B cell (primary cell): ENCODE measurements at regions not wholly inside any gene's neighbourhood (a gene's known extent, or its start where the extent isn't known, plus 50 kb on each side); places are given as distances from the start of the nearest gene placed in this dataset.

ENCODE experiments used
- ATAC-seq: fragments of 200-7000 bp; cut with Tn5 transposase; one replicate; pipeline ENCODE4 v1.10.0; 2021; ENCODE audit warnings: low read depth, mild to moderate bottlenecking, moderate number of reproducible peaks, moderate library complexity
- CTCF ChIA-PET: fragments of 350-600 bp; sonication (Branson Sonifier 250); formaldehyde crosslinking; loops from one replicate; lab custom pipeline; 2021; ENCODE audit warnings: antibody characterized with exemption, inconsistent platforms; lab: Charles Lee
- POLR2A ChIA-PET: fragments of 350-600 bp; sonication (Branson Sonifier 250); formaldehyde crosslinking; loops from one replicate; lab custom pipeline; 2021; ENCODE audit warnings: antibody characterized with exemption; lab: Charles Lee
- DNase-seq: peaks from one replicate; pipeline ENCODE4 v3.0.0; 2013
- H2AFZ ChIP-seq: 2 replicates; pipeline ENCODE4 v1.6.1; 2012; ENCODE audit warnings: mild to moderate bottlenecking, low read depth, low read length; ENCODE audit not compliant: insufficient read depth, poor library complexity, severe bottlenecking
- H3K27ac ChIP-seq, 2 donors: 1 replicate in 1 of 2; 2 replicates in 1 of 2; pipeline ENCODE4 v1.5.1; 2012 to 2013; ENCODE audit warnings: low read length in 2 of 2, mild to moderate bottlenecking in 2 of 2, moderate library complexity in 1 of 2
- H3K27me3 ChIP-seq, 4 experiments: fragments of 200-600 bp in 1 of 4; sonication (generic) in 1 of 4; replicated peaks in 1 of 4; 1 replicate in 2 of 4; 2 replicates in 2 of 4; pipeline versions ENCODE4 v1.6.1 to v1.7.0; 2013 to 2016; ENCODE audit warnings: low read length in 3 of 4, mild to moderate bottlenecking in 2 of 4, mixed read lengths in 1 of 4, moderate library complexity in 1 of 4; ENCODE audit not compliant: insufficient read depth in 4 of 4, control insufficient read depth in 3 of 4; ENCODE audit errors: control extremely low read depth in 1 of 4
- H3K36me3 ChIP-seq, 2 experiments: replicated peaks in 1 of 2; 1 replicate in 1 of 2; 2 replicates in 1 of 2; pipeline versions ENCODE4 v1.6.1 to v1.7.1; 2013; ENCODE audit warnings: low read length in 1 of 2; ENCODE audit not compliant: insufficient read depth in 2 of 2, control insufficient read depth in 1 of 2; ENCODE audit errors: control extremely low read depth in 1 of 2, extremely low read depth in 1 of 2
- H3K4me1 ChIP-seq, 2 donors: fragments of 200-600 bp in 1 of 2; sonication (generic) in 1 of 2; 1 replicate in 1 of 2; 2 replicates in 1 of 2; pipeline versions ENCODE4 v1.5.1 to v1.6.1; 2013 to 2017; ENCODE audit warnings: low read length in 2 of 2; ENCODE audit not compliant: control insufficient read depth in 2 of 2, insufficient read depth in 2 of 2
- H3K4me2 ChIP-seq: replicated peaks from 2 replicates; pipeline ENCODE3; 2012; ENCODE audit warnings: mild to moderate bottlenecking, low read depth, low read length; ENCODE audit not compliant: poor library complexity, severe bottlenecking
- H3K4me3 ChIP-seq, 5 experiments: fragments of 200-600 bp in 1 of 5; sonication (generic) in 1 of 5; 1 replicate in 3 of 5; 2 replicates in 2 of 5; pipeline versions ENCODE4 v1.5.1 to v1.7.0; 2011 to 2016; ENCODE audit warnings: low read length in 4 of 5, mild to moderate bottlenecking in 4 of 5, low read depth in 2 of 5, control low read depth in 1 of 5, moderate library complexity in 1 of 5; ENCODE audit not compliant: insufficient read depth in 1 of 5; ENCODE audit errors: control extremely low read depth in 1 of 5, extremely low read depth in 1 of 5
- H3K79me2 ChIP-seq: fragments of 200-600 bp; sonication (generic); one replicate; pipeline ENCODE4 v1.6.0; 2016; ENCODE audit warnings: low read length; ENCODE audit not compliant: control insufficient read depth, insufficient read depth
- H3K9ac ChIP-seq: fragments of 200-600 bp; sonication (generic); 2 replicates; pipeline ENCODE4 v1.6.1; 2017; ENCODE audit warnings: mild to moderate bottlenecking, low read length, moderate library complexity
- H3K9me3 ChIP-seq, 3 donors: one replicate each; pipeline versions ENCODE4 v1.6.1 to v1.7.1; 2013; ENCODE audit warnings: low read length in 2 of 3; ENCODE audit not compliant: control insufficient read depth in 2 of 3, insufficient read depth in 1 of 3; ENCODE audit errors: control extremely low read depth in 1 of 3
- H4K20me1 ChIP-seq: 2 replicates; pipeline ENCODE4 v1.6.0; 2012; ENCODE audit warnings: mild to moderate bottlenecking, low read length; ENCODE audit not compliant: insufficient read depth, control insufficient read depth, poor library complexity, severe bottlenecking
- H3K27ac Mint-ChIP-seq: one replicate; pipeline ENCODE4 v1.8.0; 2021; ENCODE audit warnings: mixed read lengths
- H3K27me3 Mint-ChIP-seq: one replicate; pipeline ENCODE4 v1.8.0; 2021; ENCODE audit warnings: mixed read lengths
- H3K4me1 Mint-ChIP-seq: one replicate; pipeline ENCODE4 v1.8.0; 2021; ENCODE audit warnings: mixed read lengths
- H3K4me3 Mint-ChIP-seq: one replicate; pipeline ENCODE4 v1.8.0; 2021; ENCODE audit warnings: mixed read lengths
- H3K9me3 Mint-ChIP-seq: one replicate; pipeline ENCODE4 v1.8.0; 2022; ENCODE audit warnings: mixed read lengths; ENCODE audit not compliant: insufficient read depth
- CTCF ChIP-seq: fragments of 200-600 bp; IDR thresholded peaks from one replicate; pipeline ENCODE4 v1.8.0; 2022; ENCODE audit warnings: antibody characterized with exemption, mild to moderate bottlenecking
- EZH2 ChIP-seq: IDR thresholded peaks from 2 replicates; pipeline ENCODE4 v1.6.1; 2012; ENCODE audit warnings: borderline replicate concordance, low read depth, mild to moderate bottlenecking, moderate library complexity, low read length; ENCODE audit not compliant: insufficient read depth, poor library complexity, severe bottlenecking
- WGBS: methylation state at CpG from one replicate; pipeline ENCODE4 v1.1.5; 2013; ENCODE audit warnings: missing lambda C conversion rate; ENCODE audit not compliant: insufficient coverage; 5-methylcytosine and 5-hydroxymethylcytosine counted together
- intact Hi-C: fragments of 100-400 bp; cut with micrococcal nuclease; formaldehyde crosslinking; loops from one replicate; pipeline ENCODE4 v1.10.0; 2022

GRCh38 chr2:100211521-100211920 is 69.1 kb upstream of the AFF3 start:
- ChIA-PET POLR2A (no interaction called here), CTCF (no interaction called here)
- Histone ChIP-seq H3K79me2 (no peaks in the 10 kb centered on the region), H3K4me3 (no peak overlapping the region), H3K4me2 (no peak overlapping the region), H3K9me3 (no peaks in the 10 kb centered on the region), H3K27ac (no peak overlapping the region), H4K20me1 (no peaks in the 10 kb centered on the region), H2AFZ (no peak overlapping the region), H3K4me1 (peaks cover 0 to 4% of the 10 kb centered on the region in 2 donors), H3K36me3 (no peaks in the 10 kb centered on the region), H3K27me3 (no peaks in the 10 kb centered on the region), H3K9ac (no peak overlapping the region)
- ATAC-seq, result no peak
- TF ChIP-seq EZH2 (no peak), CTCF (no peak)
- Mint-ChIP-seq H3K4me3 (no peak overlapping the region), H3K27me3 (peaks cover 6% of the 10 kb centered on the region), H3K9me3 (no peaks in the 10 kb centered on the region), H3K27ac (no peak overlapping the region), H3K4me1 (peaks cover 5% of the 10 kb centered on the region)
- WGBS, result no CpG with 5 or more reads among the region's 3 CpGs
- intact Hi-C loops, result loop anchor here (5.0 kb wide), 1 partner anchor 34 kb away; no protein-coding TSS in a partner anchor
- no peak for DNase-seq

DNA sequence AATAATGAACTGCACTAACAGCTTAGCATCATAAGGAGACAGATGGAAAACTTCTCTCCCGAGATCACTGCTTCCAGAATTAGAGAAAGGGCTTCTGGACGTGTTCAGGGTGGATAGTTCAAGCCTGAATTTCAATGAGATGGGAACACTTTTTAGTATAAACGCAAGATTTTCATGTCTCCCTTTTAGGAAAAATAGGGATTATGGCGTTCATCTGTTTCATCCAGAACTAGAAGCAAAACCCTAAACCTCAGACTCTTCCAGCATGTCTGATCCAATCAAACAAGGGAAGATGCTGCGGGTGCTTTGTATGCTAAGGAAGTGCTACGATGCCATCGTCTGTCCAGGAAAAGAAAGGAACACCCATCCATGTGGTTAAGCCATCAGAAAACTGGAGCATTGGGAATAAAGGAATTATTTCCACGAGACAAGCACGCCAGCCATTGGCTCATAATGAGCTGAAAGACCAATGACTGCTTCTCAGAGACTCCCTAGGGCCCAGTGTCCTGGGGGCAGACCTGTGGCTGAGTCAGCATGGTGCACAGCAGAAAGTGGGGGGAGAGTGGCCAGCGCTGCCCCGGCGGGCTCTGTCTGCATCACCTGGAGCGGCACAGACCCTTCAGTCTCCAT is 65.9 kb upstream of the AFF3 start:
- peaks cover 12% of the 10 kb centered on the region for H3K4me1 Mint-ChIP-seq
- Histone ChIP-seq H3K27ac (no peak overlapping the region), H3K4me2 (no peak overlapping the region), H3K27me3 (peaks cover 0 to 4% (median 0%) of the 10 kb centered on the region in 4 experiments), H3K9ac (no peak overlapping the region), H4K20me1 (no peaks in the 10 kb centered on the region), H3K79me2 (no peaks in the 10 kb centered on the region), H3K9me3 (no peaks in the 10 kb centered on the region), H3K36me3 (no peaks in the 10 kb centered on the region), H3K4me1 (peaks cover 4 to 6% of the 10 kb centered on the region in 2 donors), H2AFZ (no peak overlapping the region), H3K4me3 (no peak overlapping the region)
- WGBS, result 92% methylated on average over 10 of the region's 13 CpGs
- TF ChIP-seq EZH2 (no peak), CTCF (no peak)
- DNase-seq (no peak), ATAC-seq (no peak)
- no peak overlapping the region for H3K27ac Mint-ChIP-seq
- peaks cover 18% of the 10 kb centered on the region for H3K27me3 Mint-ChIP-seq
- ChIA-PET POLR2A (no interaction called here), CTCF (no interaction called here)
- H3K4me3 Mint-ChIP-seq, result no peak overlapping the region
- H3K9me3 Mint-ChIP-seq, result no peaks in the 10 kb centered on the region
- intact Hi-C loops, result no loop called here
